Urinary bladder (tissue), 3 donors: ENCODE measurements at regions not wholly inside any gene's neighbourhood (a gene's known extent, or its start where the extent isn't known, plus 50 kb on each side); places are given as distances from the start of the nearest gene placed in this dataset.
A peak's percentile ranks its signal among the peaks of the same experiment; 100 is the strongest.
"Not testable (repeated sequence)": the region's sequence is repeated elsewhere in the genome, so short reads cannot be mapped to it uniquely, and the experiment has no call there.

ENCODE experiments used
- DNase-seq: peaks from one replicate; pipeline ENCODE4 v3.0.0-alpha.2; 2015; ENCODE audit errors: extremely low spot score
- H3K27ac ChIP-seq: one replicate; pipeline ENCODE4 v1.5.1; 2013; ENCODE audit warnings: low read depth, mild to moderate bottlenecking, moderate library complexity
- H3K36me3 ChIP-seq: one replicate; pipeline ENCODE4 v1.6.1; 2013; ENCODE audit warnings: mild to moderate bottlenecking, moderate library complexity; ENCODE audit not compliant: insufficient read depth
- H3K4me1 ChIP-seq: one replicate; pipeline ENCODE4 v1.6.1; 2013; ENCODE audit warnings: mild to moderate bottlenecking, moderate library complexity; ENCODE audit not compliant: insufficient read depth
- H3K4me3 ChIP-seq: one replicate; pipeline ENCODE4 v1.5.1; 2013; ENCODE audit warnings: low read depth, low read length
- WGBS: extraction: QIAGEN DNeasy Blood & Tissue Kit; methylation state at CpG from one replicate; pipeline ENCODE4 v1.1.7; 2013; 5-methylcytosine and 5-hydroxymethylcytosine counted together
- donor health status: healthy with polysubstance abuse.
- donor health status: healthy.

DNA sequence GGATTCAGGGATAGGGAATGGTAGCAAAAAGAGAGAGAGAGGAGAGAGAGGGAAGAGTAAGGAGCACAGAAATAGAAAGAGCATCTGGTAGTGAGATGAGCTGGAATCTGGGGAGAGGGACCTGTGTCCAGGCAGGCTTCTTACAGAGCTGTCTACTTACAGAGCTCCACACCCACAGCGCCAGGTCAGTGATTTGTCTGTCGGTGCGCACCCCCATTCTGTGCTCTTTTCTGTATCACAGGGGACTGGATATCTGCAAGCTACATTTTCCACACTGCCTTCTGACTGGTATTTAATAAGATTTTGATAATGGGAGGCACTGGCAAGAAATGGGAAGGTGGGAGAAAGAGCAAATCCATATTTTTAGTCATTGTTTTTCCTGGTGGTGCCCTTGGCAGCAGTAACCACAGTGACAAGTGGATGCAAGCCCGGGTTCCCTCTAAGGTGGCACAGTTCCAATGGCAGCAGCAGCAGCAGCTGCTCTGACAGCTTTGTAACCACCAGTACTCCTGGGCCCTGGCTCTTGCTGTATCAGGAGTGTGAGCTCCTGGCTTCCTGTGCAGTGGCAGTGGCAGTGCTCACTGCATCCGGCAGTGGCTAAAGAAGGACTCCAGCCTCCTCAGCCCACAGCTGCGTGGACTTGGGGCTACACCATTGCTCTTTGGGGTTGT is 300.5 kb downstream of the TRIML1 start:
- Histone ChIP-seq H3K4me1 (no peaks in the 10 kb centered on the region), H3K4me3 (no peak overlapping the region), H3K27ac (no peak overlapping the region), H3K36me3 (no peaks in the 10 kb centered on the region)
- peak; percentile 11 for DNase-seq
- 64% methylated on average over 6 of the region's 6 CpGs for WGBS

DNA sequence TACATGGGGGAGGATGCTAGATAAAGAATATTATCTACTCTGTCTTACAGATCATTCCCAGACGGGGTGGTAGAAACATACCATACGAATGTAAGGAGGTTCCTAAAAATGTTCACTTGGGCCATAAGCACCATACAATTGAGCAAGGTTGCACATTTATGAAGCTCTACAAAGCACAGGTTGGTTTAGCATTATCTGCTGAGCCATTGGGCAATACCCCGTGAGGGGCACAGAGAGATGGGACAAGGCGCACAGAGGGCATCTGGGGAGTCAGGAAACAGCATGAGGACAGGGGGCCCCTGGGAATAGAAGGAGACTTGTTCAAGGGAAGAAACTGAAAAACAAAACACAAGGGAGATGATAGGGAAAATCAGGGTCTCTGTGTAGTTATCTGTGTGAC is 305.3 kb downstream of the TRIML1 start:
- Histone ChIP-seq H3K27ac (no peak overlapping the region), H3K36me3 (no peaks in the 10 kb centered on the region), H3K4me3 (no peak overlapping the region), H3K4me1 (no peaks in the 10 kb centered on the region)
- DNase-seq, result no peak
- WGBS, result 87% methylated on average over 4 of the region's 4 CpGs

DNA sequence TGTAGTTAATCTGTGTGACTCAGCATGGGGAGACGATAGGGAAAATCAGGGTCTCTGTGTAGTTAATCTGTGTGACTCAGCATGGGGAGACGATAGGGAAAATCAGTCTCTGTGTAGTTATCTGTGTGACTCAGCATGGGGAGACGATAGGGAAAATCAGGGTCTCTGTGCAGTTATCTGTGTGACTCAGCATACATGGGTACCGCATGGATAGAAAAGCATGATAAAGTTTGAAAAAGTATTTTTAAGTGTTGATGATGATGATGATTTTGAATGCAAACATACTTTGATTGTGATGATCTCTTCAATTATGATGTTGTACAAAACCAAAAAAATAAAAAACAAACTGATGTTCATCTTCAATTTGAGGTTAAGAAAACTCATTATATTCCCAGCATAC is 309.8 kb downstream of the TRIML1 start:
- not testable (repeated sequence) for H3K4me1 ChIP-seq, DNase-seq, H3K27ac ChIP-seq, H3K4me3 ChIP-seq, H3K36me3 ChIP-seq
- WGBS, result 54% methylated on average over 4 of the region's 4 CpGs

DNA sequence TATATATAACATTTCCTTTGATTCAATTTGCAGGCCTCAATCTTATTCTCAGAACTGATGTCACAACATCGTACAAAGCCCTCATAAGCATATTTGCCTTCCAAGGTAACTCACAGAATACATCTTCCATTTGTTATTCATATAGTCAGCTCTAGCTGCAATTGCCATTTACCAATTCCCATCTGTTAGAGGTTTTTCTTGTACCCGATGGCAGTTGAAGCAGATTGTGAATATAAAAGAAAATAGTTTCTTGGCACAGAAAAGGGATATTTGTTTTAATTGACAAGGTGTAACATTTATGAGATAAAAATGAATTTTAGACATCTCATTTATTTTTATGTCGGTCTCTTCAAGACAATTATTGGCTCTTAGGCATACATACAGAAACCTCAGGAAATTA is 311.3 kb downstream of the TRIML1 start:
- H3K27ac ChIP-seq, result no peak overlapping the region
- no peaks in the 10 kb centered on the region for H3K36me3 ChIP-seq
- no peak overlapping the region for H3K4me3 ChIP-seq
- no peak for DNase-seq
- whole genome bisulfite sequencing, result 65% methylated on average over 3 of the region's 3 CpGs
- no peaks in the 10 kb centered on the region for H3K4me1 ChIP-seq

DNA sequence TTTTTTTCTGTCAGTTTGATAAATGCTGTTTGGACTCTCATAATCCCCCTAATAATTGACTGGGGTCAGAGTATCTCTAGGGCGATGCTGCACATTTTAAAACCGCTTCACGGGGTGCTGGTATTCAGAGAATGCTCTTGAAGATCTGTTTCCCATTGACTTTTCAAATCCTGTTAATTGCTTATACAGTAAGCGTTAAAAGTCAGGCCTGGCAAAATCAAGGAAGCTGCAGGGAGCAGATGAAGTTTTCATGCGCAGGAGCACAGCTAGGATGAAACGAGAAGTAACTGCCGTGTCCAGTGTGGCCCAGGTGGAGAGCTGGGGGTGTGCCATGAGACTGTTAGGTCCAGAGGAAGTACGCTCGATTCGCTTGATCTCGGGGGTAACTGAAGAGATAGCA is 312.9 kb downstream of the TRIML1 start:
- DNase-seq, result no peak
- no peaks in the 10 kb centered on the region for H3K36me3 ChIP-seq
- H3K4me1 ChIP-seq, result no peaks in the 10 kb centered on the region
- H3K27ac ChIP-seq, result no peak overlapping the region
- no peak overlapping the region for H3K4me3 ChIP-seq
- 37% methylated on average over 11 of the region's 11 CpGs for WGBS

DNA sequence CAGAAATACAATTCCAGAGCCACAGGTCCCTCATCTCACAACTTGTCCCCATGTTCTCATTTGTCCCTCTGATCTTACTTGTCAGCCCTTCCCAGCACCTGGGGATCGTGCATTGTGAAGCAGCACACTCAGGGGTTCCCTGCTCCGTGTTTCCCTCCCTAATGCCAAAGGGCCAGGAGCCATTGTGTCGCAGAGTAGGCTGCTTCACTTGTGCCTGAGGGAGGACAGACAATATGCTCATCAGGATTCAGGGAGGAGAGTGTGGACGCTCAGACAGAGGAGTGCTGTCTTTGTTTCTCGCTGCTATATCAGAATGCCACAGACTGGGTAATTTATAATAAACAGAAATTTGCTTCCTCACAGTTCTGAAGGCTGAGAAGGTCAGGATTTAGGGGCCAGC is 315.3 kb downstream of the TRIML1 start:
- H3K4me1 ChIP-seq, result no peaks in the 10 kb centered on the region
- H3K4me3 ChIP-seq, result no peak overlapping the region
- H3K27ac ChIP-seq, result no peak overlapping the region
- no peaks in the 10 kb centered on the region for H3K36me3 ChIP-seq
- DNase-seq, result no peak
- 74% methylated on average over 5 of the region's 5 CpGs for WGBS

DNA sequence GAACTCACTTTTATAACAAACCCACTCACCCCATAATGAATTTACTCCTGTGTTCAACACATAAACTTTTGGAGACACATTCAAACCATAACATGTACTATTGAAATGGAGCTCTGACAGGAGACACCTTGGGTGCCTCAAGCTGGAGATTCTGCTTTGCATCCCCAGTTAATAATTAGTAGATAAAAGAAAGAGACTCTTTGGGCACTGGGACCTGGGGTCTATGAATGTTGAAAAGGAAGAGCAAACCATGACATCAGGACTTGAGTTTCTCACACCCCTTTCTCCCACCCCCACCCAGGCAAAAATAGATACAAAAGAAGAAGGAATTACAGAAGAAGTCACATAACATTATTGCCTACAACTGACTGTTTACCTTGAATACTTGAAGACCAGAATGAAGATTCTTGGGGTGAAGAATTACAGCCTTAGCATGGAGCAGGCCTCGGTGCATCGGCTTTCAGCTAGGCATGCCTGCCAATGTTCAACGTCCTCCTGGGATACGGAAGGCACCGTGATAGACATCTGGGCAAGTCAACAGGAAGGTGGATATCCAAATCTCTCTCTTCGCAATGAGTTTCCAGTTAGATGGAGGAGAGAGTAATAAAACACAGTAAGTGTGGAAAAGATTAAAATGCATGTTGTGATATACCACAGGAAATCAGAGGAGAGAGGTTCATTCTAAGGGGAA is 316.0 kb downstream of the TRIML1 start:
- WGBS, result 79% methylated on average over 6 of the region's 6 CpGs
- no peaks in the 10 kb centered on the region for H3K4me1 ChIP-seq
- H3K4me3 ChIP-seq, result no peak overlapping the region
- H3K27ac ChIP-seq, result no peak overlapping the region
- no peaks in the 10 kb centered on the region for H3K36me3 ChIP-seq
- DNase-seq, result no peak

DNA sequence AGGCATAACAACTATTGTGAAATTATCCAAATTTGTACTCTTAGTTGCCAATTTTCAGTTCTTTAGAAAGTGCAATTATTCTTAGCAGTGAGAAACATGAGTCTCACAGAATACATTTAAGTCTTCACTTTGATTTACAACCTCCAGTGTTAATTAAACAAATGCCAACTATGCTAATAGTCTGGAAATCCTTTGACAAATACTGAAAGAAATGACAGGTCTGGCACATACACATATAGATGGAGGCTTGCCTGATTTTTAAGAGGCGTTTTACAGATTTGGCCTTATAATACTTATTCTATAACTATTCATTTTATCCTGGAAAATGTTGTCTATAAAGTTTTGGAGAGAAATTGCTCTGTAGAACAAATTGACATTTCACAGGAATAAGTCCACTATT is 320.1 kb downstream of the TRIML1 start:
- 84% methylated on average over 1 of the region's 1 CpG for WGBS

DNA sequence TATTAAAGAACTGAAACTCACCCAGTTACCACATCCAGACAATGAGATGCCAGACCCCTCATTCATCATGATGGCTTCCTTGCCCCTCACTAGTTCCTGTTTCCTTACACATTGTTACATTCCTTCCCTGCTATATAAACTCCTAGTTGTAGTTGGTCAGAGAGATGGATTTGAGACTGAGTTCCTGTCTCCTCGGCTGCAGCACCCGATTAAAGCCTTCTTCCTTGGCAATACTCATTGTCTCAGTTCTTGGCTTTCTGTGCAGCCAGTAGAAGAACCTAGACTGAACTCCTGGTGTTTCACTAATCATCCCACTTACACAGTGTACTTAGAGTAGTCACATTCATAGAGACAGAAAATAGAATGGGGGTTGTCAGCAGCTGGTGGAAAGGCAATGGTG is 324.7 kb downstream of the TRIML1 start:
- no peaks in the 10 kb centered on the region for H3K4me1 ChIP-seq
- 88% methylated on average over 2 of the region's 2 CpGs for WGBS
- no peaks in the 10 kb centered on the region for H3K36me3 ChIP-seq
- DNase-seq, result no peak
- H3K27ac ChIP-seq, result no peak overlapping the region
- no peak overlapping the region for H3K4me3 ChIP-seq

More for the DNA sequence above, 320.1 kb downstream of the TRIML1 start:
- H3K4me1 ChIP-seq, result no peaks in the 10 kb centered on the region
- H3K27ac ChIP-seq, result no peak overlapping the region
- H3K36me3 ChIP-seq, result no peaks in the 10 kb centered on the region
- no peak overlapping the region for H3K4me3 ChIP-seq
- DNase-seq, result no peak

DNA sequence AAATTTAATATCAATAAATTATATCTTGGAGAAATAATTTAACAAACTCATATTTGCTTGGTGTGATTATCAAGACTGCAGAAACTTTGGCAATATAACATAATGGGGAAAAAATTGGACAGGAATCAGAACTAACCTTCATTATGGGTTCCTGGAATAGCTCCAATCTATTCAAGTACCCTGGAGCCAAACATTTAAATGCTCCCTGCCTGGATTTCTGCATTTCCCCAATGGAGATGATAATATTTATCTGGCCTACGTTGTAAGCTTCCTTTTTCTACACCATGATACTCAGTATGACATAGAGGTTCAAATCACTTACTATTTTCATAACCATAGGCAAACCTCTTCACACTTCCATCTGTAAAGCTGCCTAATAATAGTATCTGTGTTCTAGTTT is 326.8 kb downstream of the TRIML1 start:
- Histone ChIP-seq H3K4me1 (no peaks in the 10 kb centered on the region), H3K27ac (no peak overlapping the region), H3K36me3 (no peaks in the 10 kb centered on the region), H3K4me3 (no peak overlapping the region)
- no peak for DNase-seq
- WGBS, result 26% methylated on average over 1 of the region's 1 CpG

DNA sequence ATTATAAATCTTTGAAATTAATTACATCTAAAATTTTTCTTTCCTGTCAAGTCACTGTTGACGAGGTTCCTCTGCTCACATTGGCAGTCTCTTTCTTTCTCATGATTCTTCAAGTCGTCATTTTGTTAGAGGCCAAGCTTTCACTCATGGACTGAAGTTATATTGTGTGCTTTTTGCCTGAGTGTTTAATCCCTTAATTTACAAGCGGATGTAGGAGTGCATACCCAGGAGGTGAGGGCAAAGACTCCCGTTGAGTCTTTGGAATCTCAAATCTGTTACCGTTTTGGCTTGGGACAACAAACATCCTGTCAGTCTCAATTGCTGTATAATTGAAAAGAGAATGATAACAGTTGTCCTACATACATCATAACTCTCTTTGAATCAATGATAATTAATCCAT is 345.0 kb downstream of the TRIML1 start:
- WGBS, result 55% methylated on average over 5 of the region's 5 CpGs
- H3K27ac ChIP-seq, result no peak overlapping the region
- H3K4me1 ChIP-seq, result no peaks in the 10 kb centered on the region
- no peaks in the 10 kb centered on the region for H3K36me3 ChIP-seq
- no peak for DNase-seq
- no peak overlapping the region for H3K4me3 ChIP-seq

DNA sequence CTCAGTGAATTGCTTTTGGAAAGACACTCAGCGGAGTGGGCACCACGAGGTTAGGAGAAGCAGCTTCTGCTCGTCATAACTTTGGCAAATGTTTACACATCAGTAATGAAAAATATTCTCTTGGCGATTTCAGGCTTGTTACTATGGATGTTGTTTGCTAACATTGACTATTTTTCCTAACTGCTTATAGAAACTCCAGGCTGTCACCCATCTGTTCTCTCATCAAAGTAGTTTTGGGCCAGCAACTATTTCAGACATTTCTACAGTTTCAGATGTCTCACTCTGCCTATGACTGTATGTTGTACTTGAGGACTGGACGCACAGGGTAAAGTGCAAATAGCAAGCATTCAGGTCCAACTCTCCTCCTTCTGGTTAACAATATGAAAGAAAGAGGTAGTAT is 346.7 kb downstream of the TRIML1 start:
- 61% methylated on average over 5 of the region's 5 CpGs for WGBS
- Histone ChIP-seq H3K4me3 (no peak overlapping the region), H3K4me1 (no peaks in the 10 kb centered on the region), H3K36me3 (no peaks in the 10 kb centered on the region), H3K27ac (no peak overlapping the region)
- no peak for DNase-seq

DNA sequence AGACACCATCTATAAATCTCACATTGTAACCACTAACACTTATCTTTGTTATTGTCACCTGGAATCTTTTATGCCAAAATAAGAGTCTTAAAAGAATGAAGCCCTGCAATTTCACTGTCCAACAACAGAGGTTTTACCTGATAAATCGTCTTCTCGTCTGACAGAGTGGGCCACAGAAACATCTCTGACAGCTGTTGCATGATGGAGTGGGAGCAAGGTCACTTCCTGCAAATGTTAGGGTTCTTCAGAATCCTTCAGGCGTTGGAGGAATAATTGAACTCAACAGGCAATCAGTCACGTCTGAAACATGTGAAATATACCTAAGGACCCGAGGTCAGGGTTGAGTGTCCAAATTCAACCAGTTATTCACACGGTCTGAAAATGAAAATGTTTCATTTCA is 353.6 kb downstream of the TRIML1 start:
- H3K4me3 ChIP-seq, result no peak overlapping the region
- no peak for DNase-seq
- no peak overlapping the region for H3K27ac ChIP-seq
- H3K4me1 ChIP-seq, result no peaks in the 10 kb centered on the region
- 52% methylated on average over 6 of the region's 6 CpGs for whole genome bisulfite sequencing
- no peaks in the 10 kb centered on the region for H3K36me3 ChIP-seq

DNA sequence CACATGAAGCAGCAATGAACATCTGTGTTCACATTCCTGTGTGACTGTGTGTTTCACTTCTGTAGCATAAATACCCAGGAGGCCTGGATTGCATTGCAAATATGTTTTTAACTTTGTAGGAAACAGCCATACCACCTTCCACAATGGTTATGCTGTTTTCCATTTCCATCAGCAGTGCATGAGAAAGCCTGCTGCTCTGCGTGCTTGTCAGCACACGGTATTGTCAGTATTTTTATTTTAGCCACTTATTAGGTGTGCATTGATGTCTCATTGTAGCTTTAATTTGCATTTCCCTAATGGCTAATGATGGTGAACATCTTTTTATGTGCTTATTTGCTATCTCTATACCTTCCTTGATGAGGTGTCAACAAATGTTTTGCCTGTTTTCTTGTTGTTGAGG is 355.9 kb downstream of the TRIML1 start:
- no peak overlapping the region for H3K27ac ChIP-seq
- H3K36me3 ChIP-seq, result no peaks in the 10 kb centered on the region
- H3K4me3 ChIP-seq, result no peak overlapping the region
- H3K4me1 ChIP-seq, result no peaks in the 10 kb centered on the region
- WGBS, result 74% methylated on average over 2 of the region's 2 CpGs
- DNase-seq, result no peak
